Right renal cortex interstitium (tissue), 3 donors: ENCODE measurements at regions not wholly inside any gene's neighbourhood (a gene's known extent, or its start where the extent isn't known, plus 50 kb on each side); places are given as distances from the start of the nearest gene placed in this dataset.

Experiments
- DNase-seq, 3 donors: peaks; one replicate each; pipeline ENCODE4 v3.0.0-alpha.2; 2013; ENCODE audit warnings: low read depth in 3 of 3, low spot score in 2 of 3

DNA sequence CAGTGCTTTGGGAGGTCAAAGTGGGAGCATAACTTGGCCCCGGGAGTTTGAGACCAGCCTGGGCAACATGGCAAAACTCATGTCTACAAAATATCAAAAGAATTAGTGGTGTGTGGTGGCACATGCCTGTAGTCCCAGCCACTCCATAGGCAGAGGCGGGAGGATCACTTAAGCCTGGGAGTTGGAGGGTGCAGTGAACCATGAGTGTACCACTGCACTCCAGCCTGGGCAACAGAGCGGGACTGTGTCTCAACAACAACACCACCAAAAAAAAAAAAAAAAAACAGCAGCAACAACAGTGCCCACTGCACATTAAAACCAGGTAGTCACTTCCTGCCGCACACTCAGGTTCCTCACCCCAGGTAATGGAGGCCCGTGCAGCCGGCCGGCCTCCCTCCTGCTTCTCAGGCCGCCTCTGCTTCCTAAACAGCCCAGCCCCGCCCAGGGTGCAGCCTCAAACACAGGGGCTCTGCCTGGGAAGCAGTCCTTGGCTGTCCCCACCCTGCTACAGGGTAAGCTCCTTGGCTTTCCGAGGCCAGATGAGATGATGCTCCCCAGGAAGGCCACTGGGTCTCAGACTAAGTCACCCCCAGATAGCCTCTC lies 318.3 kb downstream of the SHANK2 start:
- DNase-seq = no peak

DNA sequence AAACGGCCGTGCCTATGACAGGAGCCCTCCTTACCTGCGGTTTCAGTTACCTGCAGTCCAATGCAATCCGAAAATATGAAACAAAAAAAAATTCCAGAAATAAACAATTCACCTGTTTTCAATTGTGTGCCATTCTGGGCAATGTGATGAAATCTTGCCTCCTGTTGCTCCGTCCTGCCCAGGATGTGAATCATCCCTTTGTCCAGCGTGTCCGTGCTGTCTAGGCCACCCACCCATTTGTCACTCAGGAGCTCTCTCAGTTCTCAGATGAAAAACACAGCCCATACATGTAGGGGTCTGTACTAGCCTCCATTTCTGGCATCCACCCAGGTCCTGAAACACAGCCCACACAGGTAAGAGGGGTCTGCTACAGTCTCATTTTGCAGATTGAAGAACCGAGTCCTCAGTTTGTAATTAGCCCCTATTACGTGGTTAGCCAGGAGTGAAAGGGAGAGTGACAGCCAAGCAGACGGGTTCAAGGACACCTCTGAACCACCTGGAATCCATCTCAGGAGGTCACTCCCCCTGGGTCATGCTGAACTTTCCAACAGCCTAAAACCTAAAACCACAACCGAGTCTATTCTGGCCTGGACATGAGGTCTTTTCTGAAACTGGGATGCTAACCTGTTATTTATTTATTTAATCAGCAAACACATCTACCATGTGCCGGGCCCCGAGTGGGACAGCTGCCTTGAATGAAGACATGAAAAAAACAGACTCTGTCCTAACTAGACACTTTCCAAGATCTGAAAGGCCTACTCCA lies 317.2 kb downstream of the SHANK2 start:
- no peak for DNase-seq

DNA sequence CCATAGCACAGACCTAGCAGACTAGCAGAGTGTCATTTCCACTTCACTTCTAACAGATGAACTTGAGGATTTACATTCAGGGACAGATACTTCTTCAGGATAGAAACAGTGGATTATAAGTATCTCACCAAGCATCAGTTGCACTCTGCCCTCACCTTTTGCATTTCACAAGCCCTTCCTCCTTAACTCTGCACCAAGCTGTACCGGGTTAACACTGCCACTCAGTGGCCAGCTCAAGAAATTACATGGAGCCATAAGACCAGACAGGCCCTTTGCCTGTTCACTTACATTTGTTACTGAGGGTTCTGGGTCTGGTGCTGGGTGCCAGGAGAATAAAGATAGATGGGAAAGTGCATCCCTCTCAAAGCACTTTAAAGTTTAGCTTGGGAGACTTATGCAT lies 309.8 kb downstream of the SHANK2 start:
- no peak for DNase-seq

DNA sequence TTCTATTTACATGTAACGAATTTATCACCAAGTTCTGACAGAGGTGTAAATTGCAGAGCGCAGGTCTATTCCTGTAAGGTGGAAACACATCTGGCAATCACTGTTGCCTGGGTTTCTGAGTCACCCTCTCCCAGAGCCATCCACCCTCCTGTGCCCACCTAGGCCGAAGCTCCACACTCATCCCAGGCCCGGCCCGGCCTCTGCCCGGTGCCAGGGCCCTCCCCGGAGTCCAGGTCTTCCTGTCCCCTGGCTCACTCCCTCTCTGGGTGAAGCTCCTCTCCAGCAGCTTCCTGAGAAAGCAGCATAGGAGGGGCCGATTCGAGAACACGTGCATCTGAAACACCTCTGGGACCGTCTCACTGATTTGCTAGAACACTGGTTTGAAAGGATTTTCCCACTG lies 308.2 kb downstream of the SHANK2 start:
- no peak for DNase-seq

DNA sequence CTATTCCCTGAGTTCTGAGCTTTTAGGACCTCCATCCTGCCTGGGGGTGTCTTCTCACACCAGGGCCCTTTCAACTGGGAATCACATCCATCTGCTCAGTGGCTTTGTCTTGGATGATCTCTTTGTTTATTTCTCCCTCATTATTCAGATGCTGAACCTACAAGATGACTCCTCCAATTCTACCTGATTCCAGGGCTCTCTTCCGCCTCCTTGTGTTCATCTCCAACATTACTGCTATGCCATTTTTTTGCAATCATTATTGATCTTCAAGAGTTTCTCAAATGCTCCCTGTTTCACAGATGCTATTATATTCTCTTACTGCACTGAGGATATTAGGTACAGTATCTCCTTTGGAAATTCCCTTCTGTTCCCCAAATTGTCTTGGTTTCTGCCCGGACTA lies 307.7 kb downstream of the SHANK2 start:
- no peak for DNase-seq

DNA sequence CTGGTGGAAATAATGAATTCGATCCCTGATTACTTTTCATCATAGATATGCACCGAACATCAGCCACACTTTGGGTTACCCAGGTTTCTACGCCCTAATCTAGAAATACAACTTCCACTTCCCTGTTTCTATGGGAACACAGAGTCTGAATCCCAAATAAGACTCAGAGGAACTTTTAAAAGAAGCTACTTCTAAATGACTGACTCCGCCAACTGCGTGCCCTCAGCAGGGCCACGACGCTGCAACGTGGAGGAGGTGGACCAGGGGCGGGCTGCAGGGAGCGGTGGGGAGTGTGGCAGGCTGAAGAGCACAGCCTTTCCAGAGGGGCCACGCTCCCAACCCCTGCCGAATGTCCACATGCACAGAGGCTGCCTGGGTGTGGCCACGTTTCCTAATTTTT lies 304.0 kb downstream of the SHANK2 start:
- no peak for DNase-seq

DNA sequence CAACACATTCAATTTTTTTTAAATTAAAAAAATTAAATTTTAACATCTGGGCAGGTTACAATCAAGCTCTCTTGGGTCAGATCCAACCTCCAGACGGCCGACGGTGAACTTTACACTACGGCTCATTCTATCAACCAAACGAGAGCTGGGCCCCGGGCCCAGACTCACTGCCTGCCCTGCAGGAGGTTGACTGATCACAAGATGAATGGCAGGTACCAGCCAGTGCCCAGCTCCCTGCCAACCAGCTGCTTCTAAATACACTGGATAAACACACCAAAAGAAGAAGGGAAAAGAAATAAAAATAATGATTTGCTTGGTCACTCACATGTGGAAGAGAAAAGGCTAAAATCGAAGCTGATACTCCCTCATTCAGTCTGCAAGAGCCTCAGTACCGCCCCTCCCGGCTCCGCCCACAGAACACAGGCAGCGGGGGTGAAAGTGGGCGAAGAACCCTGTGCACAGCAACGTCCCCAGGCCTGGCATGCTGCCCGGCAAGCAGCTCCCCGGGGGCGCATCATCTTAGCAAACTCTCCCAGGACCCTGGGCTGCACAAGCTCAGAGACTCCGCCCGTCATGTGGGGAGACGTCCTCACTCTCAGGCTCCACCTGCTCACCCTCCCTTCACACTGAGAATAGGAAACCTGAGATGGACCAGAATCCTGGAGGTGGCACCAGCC lies 303.4 kb downstream of the SHANK2 start:
- DNase-seq = no peak

DNA sequence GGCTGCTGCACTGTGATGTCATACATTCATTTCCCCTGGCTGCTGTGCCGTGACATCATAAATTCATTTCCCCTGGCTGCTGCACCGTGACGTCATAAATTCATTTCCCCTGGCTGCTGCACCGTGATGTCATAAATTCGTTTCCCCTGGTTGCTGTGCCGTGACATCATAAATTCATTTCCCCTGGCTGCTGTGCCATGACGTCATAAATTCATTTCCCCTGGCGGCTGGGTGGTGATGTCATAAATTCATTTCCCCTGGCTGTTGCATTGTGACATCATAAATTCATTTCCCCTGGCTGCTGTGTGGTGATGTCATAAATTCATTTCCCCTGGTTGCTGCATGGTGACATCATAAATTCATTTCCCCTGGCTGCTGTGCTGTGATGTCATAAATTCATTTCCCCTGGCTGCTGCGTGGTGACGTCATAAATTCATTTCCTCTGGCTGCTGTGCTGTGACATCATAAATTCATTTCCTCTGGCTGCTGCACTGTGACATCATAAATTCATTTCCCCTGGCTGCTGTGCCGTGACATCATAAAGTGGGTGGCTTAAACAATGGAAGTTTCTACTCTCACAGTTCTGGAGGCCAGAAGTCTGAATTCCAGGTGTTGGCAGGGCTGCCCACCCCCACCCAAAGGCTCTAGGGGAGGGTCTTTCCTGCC lies 301.1 kb downstream of the SHANK2 start:
- DNase-seq = no peak

DNA sequence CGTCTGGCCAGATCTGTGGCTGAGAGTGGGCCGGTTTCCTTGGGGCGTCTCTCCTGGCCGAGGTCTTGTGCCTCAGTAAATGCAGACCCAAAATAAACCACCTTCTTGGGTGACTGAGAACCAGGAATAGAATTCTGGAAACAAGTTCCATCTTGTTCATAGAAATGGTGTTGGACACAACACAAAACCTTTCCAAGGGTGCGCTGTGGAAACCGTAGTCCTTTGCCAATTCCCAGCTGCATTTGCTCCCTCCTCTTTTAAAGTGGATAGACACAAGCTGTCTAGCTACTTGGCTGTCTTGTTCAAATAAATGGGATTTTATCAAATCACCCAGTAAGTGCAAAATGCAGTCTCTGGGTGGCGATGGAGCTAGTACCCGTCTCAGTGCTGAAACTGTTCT lies 300.2 kb downstream of the SHANK2 start:
- DNase-seq = no peak

DNA sequence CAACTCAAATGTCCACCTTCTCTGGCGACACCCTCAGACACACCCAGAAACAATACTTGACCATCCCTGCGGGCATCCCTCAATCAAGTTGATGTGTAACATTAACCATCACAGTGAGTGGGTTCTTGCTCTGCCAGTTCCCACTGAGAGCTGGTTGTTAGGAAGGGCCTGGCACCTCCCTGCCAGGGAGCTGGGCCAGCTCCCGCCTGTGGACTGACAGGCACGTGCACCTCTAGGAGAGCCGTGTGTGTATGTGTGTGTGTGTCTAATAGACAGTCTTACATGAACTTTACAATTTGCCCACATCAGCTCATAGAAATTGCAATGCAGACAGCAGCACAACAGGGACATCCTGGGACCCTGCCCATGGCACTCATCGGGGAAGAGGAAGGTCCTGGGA lies 298.7 kb downstream of the SHANK2 start:
- DNase-seq = no peak

DNA sequence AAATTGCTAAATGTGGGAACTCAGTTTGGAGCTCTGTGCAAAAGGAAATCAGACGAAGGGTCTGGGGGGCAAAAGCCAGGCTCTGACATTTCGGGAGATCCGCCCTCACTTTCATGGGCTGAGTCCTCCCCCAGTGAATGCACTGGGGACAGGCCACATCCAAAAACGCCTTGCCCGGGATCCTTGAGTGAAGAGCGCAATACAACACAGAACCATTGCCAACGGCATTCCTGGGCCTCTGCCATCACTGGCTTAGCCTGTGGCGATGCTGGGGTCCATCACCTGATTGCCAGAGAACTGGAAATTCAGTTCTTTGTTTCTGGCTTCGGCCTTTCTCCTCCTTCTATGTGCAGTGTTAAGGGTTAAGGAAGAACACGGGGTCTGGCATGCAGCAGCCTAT lies 297.9 kb downstream of the SHANK2 start:
- no peak for DNase-seq
